ENCODE measurements at regions not wholly inside any gene's neighbourhood (a gene's known extent, or its start where the extent isn't known, plus 50 kb on each side); places are given as distances from the start of the nearest gene placed in this dataset.

DNA sequence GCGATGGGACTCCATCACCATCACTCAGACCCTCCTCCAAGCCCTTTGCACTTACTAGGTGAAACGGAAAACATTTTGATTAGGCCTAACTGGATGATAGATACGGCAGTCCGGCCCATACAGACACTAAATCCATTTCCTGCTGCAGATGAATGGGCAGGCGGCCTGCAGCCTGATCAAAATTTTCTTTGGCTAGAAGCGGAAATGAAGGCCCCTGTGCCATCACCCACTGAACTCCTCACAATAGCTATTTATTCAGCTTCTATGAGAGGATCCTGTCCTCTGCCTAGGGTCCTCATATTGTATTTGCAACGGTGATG, 200.5 kb downstream of the OMA1 start:
- TF ChIP-seq POLR2A (IDR thresholded peaks at IDR 0.05) = no peak
- TF ChIP-seq, protein P1, sequence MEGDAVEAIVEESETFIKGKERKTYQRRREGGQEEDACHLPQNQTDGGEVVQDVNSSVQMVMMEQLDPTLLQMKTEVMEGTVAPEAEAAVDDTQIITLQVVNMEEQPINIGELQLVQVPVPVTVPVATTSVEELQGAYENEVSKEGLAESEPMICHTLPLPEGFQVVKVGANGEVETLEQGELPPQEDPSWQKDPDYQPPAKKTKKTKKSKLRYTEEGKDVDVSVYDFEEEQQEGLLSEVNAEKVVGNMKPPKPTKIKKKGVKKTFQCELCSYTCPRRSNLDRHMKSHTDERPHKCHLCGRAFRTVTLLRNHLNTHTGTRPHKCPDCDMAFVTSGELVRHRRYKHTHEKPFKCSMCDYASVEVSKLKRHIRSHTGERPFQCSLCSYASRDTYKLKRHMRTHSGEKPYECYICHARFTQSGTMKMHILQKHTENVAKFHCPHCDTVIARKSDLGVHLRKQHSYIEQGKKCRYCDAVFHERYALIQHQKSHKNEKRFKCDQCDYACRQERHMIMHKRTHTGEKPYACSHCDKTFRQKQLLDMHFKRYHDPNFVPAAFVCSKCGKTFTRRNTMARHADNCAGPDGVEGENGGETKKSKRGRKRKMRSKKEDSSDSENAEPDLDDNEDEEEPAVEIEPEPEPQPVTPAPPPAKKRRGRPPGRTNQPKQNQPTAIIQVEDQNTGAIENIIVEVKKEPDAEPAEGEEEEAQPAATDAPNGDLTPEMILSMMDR (IDR thresholded peaks at IDR 0.05 in 8 of 11, conservative IDR thresholded peaks at IDR 0.05 in 3 of 11) = no peak

Data from spleen (tissue), 7 donors.